Activated T-helper 9 cell treated with anti-CD3 and anti-CD28 coated beads, Interleukin-2, amount 50 U/mL, for 16 hours (primary cell): ENCODE measurements at regions not wholly inside any gene's neighbourhood (a gene's known extent, or its start where the extent isn't known, plus 50 kb on each side); places are given as distances from the start of the nearest gene placed in this dataset.

Experiments used
- DNase-seq: peaks from one replicate; pipeline ENCODE4 v3.0.0-alpha.2; 2020; ENCODE audit warnings: low read depth

DNA sequence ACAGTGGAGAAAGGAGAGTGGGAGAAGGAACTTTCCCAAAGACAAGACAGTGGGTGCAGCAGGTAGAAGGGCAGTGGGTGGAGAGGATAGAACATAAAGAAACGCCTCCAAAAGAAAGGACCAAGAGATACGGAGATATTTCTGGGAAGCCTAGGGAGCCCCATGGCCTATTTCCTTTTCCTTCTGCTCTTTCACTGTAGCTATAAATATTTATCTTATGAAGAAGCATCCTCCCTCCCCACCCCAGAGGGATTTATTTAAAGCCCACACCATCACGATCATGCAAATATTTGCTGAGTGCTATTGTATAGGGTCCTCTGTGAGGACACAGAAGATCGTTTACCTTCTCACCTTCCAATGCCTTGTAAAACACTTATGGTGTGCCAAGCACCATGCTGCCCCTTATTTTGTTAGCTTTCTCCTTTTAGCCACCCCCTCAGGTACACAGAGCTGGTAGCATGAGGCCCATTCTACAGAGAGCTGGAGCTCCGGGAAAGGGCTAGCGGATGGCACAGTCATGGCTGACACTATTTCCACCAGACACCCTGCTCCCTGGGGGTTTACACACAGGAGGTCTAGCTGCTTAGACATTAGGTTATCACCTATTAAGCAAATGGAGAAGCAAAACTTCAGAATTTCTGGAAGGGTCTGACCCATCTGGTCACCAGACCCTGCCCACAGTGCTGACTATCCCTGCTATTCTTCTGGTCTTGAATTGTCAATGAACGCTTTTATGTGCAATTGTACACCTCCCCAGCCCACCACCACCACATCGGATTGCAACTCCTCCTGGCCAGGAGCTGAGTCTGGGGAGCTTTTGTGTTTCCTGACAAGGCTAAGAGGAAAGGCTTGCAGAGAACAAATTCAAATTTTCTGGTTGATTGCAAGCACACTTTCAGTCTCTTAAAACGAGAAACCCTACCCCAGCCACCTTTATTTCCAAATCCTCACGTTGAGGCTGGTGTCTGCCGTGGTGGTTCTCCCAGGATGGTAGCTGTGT lies 91.8 kb upstream of the KLF7 start:
- DNase-seq: no peak

DNA sequence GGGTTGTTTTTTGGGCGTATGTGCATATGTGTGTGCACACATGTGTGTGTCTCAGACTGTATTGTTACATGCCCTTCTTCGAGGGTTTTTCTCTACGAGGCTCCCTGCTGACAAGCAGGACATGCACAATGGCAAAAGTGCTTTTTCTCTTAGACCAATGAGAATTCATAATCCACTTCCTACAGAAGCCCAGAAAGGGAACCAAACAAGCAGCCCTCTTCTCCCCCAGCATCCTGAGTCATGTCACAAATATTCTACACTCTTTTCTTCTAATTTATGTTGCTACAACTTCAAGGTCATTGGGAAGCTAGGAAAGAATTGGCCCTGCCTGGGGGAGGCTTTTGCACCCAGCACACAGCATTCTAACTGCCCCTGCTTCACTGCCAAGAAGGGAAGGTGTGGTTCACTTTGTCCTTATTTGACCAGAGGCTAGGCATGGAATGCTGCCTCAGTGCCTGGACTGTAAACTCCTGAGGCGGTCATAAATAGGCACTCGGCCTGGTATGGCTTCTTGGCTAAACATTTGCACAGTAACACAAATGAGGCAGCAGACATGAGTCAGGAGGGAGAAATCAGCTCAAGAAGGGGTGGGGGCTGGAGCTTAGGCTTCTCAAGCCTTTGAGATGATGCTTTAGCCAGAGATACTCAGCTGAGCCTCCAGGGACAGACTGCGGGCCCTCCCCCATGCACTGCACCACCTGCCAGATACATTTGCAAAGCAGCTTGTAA lies 92.7 kb upstream of the KLF7 start:
- no peak for DNase-seq

DNA sequence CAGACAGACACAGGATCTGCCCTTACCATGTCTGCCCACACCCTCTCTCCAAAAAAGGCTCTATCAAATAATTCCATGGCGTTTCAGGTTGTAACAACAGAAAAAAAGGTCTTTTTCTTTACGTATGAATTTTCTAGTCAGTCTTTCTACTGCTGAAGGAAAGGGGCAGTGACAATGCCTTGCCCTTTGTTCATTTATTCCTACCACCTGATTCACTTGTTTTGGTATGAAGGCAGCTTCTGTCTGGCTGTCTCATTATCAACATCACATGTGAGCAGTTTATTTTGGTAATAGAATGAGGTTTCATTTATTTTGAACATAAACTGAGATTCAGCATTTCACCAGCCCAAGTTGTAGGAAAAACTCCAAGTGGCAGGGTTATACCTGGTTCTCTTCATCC lies 94.3 kb upstream of the KLF7 start:
- no peak for DNase-seq

DNA sequence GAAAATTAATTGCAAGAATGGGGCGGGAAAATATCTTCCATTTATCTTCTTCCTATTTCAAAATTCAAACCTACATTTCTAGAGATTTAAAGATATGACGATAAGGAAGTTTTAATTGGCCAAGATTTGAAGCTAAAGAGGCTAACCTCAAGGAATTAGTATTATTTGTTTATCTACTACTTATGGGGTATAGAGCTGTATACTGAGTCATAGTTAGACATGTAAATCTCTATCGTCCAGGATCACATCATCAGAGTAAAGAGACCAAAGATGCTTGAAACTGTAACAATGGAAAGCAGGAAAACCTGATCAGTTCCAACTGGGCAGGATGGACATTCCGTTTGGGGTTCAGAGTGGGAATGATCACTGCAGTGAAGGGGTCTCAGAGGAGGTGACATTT lies 95.2 kb upstream of the KLF7 start:
- no peak for DNase-seq

DNA sequence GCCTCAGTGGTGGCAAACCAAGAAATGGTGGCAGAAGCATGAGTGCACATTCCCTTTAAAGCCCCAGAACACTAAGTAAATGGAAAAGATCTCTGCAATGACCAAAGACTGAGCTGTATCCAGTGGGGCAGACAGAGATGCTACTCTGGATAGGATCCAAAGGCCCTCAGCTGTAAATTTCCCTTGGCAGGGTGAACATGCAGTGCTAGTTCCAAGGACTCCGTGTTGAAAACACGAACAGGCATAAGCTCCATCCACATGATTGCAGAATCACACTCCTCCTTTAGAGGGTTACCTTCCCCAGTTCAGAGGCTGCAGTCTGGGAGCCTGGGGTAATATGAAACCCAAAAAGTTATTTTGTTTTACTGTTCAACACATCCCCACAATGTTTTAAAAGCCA lies 98.6 kb upstream of the KLF7 start:
- DNase-seq: no peak

DNA sequence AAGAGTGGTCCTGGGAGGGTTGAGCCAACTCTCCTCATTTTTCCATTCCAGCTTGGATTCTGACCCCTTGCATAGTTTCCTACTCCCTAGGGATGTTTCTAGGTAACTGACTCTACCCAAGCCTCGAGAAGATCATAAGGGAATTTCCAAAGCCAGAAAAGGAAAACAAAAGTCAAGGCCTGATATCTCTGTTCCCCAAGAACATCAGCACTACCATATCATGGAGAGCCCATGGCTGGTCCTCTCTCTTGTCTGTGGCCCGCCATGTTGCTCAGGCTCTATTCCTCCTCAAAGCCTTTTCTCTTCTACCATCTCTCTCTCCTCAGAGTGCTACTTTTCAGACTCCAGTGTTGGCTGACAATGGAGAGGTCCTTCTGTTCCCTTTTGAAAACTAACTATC lies 99.6 kb upstream of the KLF7 start:
- no peak for DNase-seq

DNA sequence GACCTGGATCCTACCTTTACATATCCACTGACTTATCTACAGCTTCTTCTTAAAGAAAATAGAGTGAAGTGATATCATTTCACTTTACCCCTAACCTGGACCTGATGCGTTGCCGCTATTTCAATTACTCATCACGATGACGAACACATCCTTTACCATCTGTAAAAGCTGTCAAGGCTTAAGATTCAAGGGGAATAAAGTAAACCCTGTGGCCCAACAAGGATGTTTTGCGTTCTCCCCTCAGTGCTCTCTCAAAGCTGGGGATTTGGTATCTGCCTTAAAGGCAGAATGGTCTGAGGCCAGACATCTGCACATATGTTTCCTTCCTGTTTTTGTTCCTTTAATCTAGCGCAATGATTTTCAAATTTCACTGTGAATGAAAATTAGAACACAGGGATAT lies 100.1 kb upstream of the KLF7 start:
- DNase-seq: no peak

DNA sequence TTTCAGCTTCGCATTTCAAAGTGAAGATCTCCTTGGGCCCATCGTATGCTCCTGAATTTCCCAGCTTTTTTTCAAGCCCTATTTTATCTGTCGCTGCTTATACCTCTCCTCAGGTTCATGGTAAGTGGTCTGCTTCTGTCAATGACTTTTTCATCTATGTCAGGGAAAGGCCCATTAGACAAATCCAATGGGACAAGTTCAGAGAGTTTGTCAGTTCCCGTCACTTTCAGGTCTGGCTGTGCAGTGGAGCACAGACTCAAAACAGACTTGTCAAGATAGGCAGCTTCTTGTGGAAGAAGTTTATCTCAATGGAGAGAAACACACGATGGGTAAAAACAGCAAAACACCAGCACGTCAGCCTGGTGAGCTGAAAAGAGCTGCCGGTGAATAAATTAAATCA lies 100.9 kb upstream of the KLF7 start:
- no peak for DNase-seq

DNA sequence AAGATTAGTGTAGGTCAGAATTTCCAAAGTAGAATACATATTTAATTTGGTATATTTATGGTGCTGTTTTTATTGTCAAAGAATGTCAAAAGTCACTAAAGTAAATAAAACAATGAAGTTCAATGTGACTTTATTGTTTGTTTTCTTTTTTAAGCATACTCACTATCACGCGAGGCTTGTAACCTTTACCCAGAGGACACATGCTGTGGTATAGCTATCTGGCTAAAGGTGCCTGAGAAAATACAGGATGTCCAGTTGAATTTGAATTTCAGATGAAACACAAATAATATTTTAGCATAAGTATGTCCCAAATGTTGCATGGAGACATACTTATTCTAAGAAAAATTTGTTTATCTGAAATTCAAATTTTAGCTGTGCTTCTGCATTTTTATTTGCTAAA lies 103.3 kb upstream of the KLF7 start:
- no peak for DNase-seq

DNA sequence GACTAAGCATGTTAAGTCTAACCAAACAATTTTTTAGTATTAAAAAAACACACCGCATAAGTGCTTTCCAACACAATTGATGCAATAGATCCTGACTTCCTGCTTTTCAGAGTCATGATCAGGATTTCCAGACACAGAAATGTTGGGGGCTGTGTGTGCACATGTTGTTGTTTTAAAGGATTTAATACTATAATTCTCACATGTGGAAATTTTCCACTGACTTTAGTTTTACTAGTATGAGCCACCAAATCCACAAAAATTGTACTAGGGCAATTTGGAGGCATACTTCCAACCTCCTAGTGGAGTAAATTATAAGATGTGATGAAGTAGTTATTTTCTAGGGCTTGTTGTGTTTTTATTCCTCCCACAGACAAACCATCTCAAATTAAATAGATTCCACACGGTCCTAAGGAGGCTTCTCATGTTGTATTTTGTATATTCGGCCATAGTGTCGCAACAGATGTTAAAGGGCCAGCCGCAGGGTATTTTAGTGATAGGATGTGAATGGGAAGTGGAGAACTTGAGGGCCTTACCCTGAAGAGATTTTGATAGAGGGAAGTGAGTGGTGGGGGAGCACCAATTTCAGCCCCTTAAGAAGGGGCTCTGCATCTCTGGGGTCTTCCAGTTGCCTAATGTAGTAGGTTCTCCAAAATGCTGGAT lies 108.9 kb upstream of the KLF7 start:
- no peak for DNase-seq

DNA sequence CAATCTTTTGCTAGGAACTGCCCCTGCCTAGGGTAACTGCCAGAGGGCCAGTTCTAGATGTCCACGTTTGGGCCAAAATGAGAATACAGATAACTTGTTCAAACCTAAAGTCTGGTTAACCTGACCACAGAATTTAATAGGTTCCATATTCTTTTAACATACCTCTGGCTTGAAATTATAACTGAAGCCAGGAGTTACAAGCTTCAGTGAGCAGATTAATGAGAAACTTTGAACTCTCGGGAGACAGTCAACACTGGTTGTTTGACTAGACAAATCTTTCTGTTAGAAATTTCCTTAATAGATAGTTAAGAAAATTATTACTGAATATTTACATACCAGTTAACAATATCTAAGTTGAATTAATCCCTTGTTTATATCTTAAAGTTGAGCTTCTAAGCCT lies 110.0 kb upstream of the KLF7 start:
- no peak for DNase-seq

DNA sequence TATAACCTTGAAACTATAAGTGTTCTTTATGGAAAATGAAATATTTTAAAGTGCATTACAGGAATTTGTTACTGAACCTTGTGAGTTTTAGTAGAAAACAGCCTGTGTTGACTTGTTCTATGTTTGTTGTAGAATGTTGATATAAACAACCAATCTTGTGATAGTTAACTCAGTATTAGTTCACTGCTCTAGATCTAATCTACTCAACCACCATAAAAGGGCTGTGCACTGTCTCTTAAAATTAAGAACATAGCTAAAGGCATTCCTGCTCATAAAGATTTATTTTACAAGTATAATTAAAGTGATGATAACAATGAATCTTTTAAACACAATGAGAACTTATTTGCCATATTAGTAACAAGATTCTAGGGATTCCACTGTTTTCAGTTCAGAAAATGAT lies 110.5 kb upstream of the KLF7 start:
- DNase-seq: no peak

DNA sequence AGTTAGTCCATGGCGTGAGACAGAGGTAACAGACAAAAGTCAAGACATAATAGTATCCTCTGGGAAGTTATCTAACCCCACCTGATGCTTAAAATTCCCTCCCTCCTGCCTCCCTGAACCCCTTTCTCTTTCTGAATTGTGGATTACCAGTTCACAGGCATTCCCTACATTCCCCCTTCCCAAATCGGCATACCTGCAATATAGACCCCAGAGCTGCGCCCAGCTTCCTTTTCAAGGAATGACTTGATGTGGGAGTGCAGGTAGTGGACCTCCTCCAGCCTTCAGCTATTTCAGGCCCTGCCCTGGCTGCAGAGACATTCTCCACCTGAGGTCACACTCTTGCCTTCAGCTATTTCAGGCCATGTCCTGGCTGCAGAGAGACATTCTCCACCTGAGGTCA lies 111.1 kb upstream of the KLF7 start:
- no peak for DNase-seq

DNA sequence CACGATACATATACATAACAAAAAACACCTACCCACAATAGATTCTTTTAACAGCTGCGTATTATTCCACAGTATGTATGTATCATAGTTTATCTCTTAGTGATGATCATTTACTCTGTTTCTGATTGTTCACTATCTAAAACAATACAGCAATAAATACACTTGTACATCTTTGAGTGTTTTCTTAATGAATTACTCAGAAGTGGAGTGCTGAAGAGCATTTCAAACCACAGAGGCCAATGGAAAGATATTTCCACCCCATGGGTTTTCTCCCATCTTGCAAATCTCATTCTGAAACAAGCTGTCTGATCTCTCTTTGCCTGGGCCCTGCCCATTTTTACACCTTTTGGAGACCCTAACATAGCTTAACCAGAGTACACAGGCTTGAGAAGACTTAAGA lies 113.8 kb upstream of the KLF7 start:
- DNase-seq: no peak

DNA sequence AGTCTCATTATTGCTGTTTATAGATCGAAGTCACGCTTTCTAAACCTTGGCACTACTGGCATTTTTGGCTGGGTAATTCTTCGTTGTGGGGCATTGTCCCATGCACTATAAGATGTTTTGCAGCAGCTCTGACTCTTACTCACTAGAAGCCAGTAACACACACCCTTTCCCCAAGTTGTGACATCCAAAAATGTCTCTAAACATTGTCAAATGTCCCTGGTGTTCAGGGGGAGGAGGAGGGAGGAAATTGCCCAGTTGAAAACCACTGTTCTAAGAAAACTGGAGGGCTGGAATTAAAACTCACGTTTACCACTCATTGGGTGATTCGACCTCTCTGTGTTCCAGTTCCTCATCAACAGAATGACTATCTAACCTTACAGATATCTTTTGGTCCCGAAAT lies 115.7 kb upstream of the KLF7 start:
- no peak for DNase-seq

DNA sequence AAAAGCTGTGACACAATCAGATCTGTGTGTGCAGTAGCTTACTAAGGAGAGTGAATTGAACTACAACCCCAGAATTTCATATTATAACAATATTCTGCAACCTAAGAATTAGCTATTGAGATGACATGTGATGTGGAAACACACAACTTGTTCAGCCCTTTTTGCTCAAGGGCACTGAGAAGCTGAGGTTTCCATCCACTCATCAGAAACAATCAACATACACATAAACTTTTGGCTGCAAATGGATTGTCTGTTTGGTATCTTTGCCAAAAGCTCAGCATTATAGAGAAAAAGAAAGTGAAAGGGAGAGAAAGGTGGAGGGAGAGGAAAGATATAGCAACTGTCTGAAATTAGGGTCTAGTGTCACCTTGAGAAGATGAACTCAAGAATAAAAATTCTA lies 117.2 kb upstream of the KLF7 start:
- DNase-seq: no peak

DNA sequence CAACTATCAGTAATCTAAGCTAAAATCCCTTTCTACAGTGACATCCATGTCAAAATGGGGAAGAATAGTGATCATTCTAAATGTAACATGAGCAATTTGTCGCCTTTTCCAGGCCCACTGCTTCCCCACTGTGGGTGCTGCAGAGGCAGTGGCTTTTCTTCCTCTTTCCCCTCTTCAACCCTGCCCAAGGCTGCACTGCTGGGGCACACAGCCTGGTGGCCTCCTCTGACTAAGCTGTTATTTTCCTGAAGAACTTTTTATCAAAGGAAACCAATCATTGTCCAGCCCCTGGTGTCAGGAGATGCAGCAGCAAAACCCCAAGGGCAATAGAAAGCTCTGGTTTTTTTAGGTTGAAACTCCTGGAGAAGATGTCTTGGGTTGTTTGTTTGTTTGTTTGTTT lies 117.6 kb upstream of the KLF7 start:
- DNase-seq: no peak

DNA sequence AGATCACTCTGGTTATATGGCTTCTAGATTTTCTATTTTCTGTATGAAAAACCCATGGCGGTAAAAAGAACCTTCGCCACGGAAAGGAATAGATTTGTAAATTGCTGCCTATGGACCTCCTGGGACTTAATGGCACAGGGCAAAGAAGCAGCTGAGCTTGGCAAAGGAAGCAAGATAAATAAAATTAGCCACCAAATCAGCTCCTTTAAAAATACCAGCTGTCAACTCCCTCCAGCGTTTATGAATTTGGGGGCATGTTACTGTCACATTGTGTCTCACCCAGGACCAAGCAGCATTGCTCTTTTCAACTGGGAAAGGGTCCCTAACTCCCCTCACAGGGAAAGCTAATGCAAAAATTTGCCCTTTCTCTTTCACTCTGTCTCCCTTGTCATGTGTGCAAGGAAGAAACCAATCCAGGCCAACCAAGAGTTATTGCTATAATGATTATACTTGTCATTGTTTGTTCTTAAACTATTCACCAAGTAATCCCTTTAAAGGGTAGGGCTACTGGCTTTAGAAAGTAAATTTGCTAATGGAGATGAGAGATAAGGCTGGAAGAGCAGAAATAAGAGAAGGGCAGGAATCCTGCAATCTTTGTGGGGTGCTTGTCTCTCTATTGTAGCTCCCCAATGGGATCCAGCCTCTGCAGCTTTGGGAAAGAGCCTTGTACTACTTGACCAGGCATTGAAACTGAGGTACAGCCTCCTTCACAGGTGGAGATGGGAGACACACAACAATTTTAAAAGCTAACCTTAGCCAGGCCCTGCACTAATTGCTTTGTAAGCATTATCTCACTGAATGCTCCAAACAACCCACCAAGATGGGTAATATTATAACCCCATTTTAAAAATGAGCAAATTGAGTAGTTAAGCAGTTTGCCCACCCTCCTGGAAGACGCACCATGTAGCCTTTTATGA lies 119.1 kb upstream of the KLF7 start:
- no peak for DNase-seq

DNA sequence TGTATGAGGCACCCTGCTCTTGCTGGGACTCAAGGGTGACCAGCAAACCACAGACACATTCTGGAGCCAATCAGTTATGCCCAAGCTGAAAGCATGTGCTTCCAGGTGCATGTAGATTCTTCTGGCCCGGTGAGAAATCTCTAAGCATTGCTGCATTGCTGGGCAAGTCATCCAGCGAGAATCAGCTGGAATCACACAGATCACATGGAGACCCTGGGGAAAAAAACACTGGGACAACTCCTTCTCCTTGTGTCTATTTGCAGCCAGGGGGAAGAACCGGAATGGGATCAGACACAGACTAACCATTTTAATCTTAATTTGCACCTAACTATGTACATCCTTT lies 119.7 kb upstream of the KLF7 start:
- DNase-seq: no peak

DNA sequence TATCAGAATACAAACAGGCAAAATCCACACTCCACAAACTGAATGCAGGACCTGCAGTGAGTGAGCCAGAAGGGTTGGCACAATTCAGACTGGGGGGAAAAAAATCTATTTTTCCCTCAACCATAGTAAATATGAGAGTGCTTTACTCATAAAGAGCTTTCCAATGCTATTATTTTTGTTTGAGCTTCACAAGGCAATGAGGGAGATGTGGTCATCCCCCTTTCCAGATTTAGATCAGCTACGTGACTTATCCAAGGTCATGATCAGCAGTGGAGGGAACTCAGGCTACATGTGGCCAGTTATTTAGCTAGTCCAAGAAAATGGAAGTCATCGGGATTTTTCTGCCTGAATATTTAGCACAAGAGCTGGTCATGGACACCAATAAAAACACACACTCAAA lies 120.4 kb upstream of the KLF7 start:
- DNase-seq: no peak

DNA sequence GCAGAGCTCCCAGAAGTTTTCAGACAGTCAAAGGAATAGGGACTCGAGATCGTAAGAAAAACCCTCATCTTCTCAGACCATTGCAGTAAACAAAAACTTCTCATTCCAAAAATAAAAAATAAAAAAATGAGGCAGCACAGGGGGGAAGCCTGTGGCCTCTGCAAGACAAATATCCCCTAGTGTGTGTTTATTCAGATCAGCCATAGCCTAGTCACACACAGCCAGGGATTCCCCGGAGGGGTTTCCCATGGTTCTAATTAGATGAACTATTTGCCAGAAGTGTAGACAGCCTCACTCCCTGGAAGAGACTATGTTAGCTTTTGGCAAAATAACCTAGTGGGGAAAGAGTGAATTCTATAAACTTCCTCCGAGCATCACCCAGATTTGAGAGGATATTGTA lies 122.9 kb upstream of the KLF7 start:
- DNase-seq: no peak
